OCI-LY7 (cell line): ENCODE measurements at regions not wholly inside any gene's neighbourhood (a gene's known extent, or its start where the extent isn't known, plus 50 kb on each side); places are given as distances from the start of the nearest gene placed in this dataset.
A peak's percentile ranks its signal among the peaks of the same experiment; 100 is the strongest.

ENCODE experiments used
- BruUV-seq: library from RNA; stranded (reverse); fragments of 400-500 nt; replicated peaks from 2 replicates; lab custom pipeline; 2021; lab: Mats Ljungman, UMichigan
- CTCF ChIA-PET: fragments of 300-600 bp; sonication (Branson Sonifier 250); formaldehyde crosslinking; loops from one replicate; lab custom pipeline; 2022; ENCODE audit warnings: antibody characterized with exemption; ENCODE audit not compliant: unreplicated experiment; lab: Charles Lee
- POLR2A ChIA-PET: fragments of 300-600 bp; sonication (Branson Sonifier 250); formaldehyde crosslinking; loops from one replicate; lab custom pipeline; 2022; ENCODE audit warnings: antibody characterized with exemption; lab: Charles Lee
- DNase-seq: peaks from one replicate; pipeline ENCODE4 v3.0.0-alpha.2; 2015; ENCODE audit warnings: low spot score
- H2AFZ ChIP-seq: fragments of 200-600 bp; sonication (generic), shearing (Covaris generic); 2 replicates; pipeline ENCODE4 v1.6.1; 2014; ENCODE audit warnings: mild to moderate bottlenecking, antibody characterized with exemption, low read length, moderate library complexity
- H3K27ac ChIP-seq: fragments of 200-600 bp; sonication (generic); 2 replicates; pipeline ENCODE4 v1.5.1; 2014; ENCODE audit warnings: mixed run types, low read depth, mild to moderate bottlenecking, moderate library complexity, low read length, inconsistent platforms; ENCODE audit not compliant: poor library complexity, severe bottlenecking
- H3K36me3 ChIP-seq: fragments of 200-600 bp; sonication (generic); 2 replicates; pipeline ENCODE4 v1.6.1; 2014; ENCODE audit warnings: mild to moderate bottlenecking, antibody characterized with exemption, low read length, moderate library complexity, mixed read lengths; ENCODE audit not compliant: insufficient read depth
- H3K4me1 ChIP-seq: fragments of 200-600 bp; sonication (generic); 2 replicates; pipeline ENCODE4 v1.5.1; 2014; ENCODE audit warnings: mild to moderate bottlenecking, low read length; ENCODE audit not compliant: insufficient read depth, poor library complexity, severe bottlenecking
- H3K4me2 ChIP-seq: fragments of 200-600 bp; sonication (generic); 2 replicates; pipeline ENCODE4 v1.6.1; 2014; ENCODE audit warnings: mild to moderate bottlenecking, low read length
- H3K4me3 ChIP-seq: fragments of 200-600 bp; sonication (generic); 2 replicates; pipeline ENCODE4 v1.5.1; 2014; ENCODE audit warnings: mild to moderate bottlenecking, low read depth, low read length; ENCODE audit not compliant: poor library complexity, severe bottlenecking
- H3K79me2 ChIP-seq: fragments of 200-600 bp; sonication (generic); 2 replicates; pipeline ENCODE4 v1.6.1; 2016; ENCODE audit warnings: low read depth, mild to moderate bottlenecking, low read length, moderate library complexity, mixed read lengths; ENCODE audit not compliant: insufficient read depth
- H3K9me2 ChIP-seq: fragments of 200-600 bp; sonication (generic); 2 replicates; pipeline ENCODE4 v1.6.1; 2016; ENCODE audit warnings: mild to moderate bottlenecking, low read length, mixed read lengths; ENCODE audit not compliant: insufficient read depth
- H3K9me3 ChIP-seq: fragments of 200-600 bp; sonication (generic); 2 replicates; pipeline ENCODE4 v1.6.1; 2014; ENCODE audit warnings: mild to moderate bottlenecking, mixed run types, low read length, mixed read lengths
- H4K20me1 ChIP-seq: fragments of 200-600 bp; sonication (generic); 2 replicates; pipeline ENCODE4 v1.6.1; 2014; ENCODE audit warnings: mild to moderate bottlenecking, antibody characterized with exemption, low read length, moderate library complexity, mixed read lengths; ENCODE audit not compliant: insufficient read depth
- CTCF ChIP-seq: fragments of 200-600 bp; sonication (generic); conservative IDR thresholded peaks from 2 replicates; pipeline ENCODE4 v1.5.1; 2014; ENCODE audit warnings: mild to moderate bottlenecking, antibody characterized with exemption, low read length, moderate library complexity, mixed read lengths
- EZH2phosphoT487 ChIP-seq: fragments of 200-600 bp; sonication (generic); IDR thresholded peaks from 2 replicates; pipeline ENCODE4 v1.6.1; 2018; ENCODE audit warnings: low read depth, borderline replicate concordance, mild to moderate bottlenecking, mixed run types, antibody characterized with exemption, low read length, moderate library complexity, mixed read lengths
- intact Hi-C: fragments of 100-400 bp; cut with micrococcal nuclease; formaldehyde crosslinking; loops from one replicate; pipeline ENCODE4 v1.10.0; 2022; ENCODE audit not compliant: unreplicated experiment

- CTCF ChIA-PET, result no interaction called here
- H3K27ac ChIP-seq, result no peak overlapping the region
- H2AFZ ChIP-seq, result peak overlapping the region; percentile 26; the same call in 1 of the 2 replicates
- H3K9me3 ChIP-seq, result no peaks in the 10 kb centered on the region
- POLR2A ChIA-PET, result interaction anchor here (0.6 to 1.7 kb wide), 4 partner anchors 8 to 928 kb away, joined by 3 to 8 read pairs (median 6); no protein-coding TSS in a partner anchor
- H3K36me3 ChIP-seq, result no peaks in the 10 kb centered on the region
- TF ChIP-seq CTCF, result no peak
- no peak for TF ChIP-seq EZH2phosphoT487
- H3K4me3 ChIP-seq, result no peak overlapping the region
- no peaks in the 10 kb centered on the region for H4K20me1 ChIP-seq
- H3K79me2 ChIP-seq, result no peaks in the 10 kb centered on the region
- no TSS peak for BruUV-seq
- no peaks in the 10 kb centered on the region for H3K9me2 ChIP-seq
- no peak overlapping the region for H3K4me2 ChIP-seq
- DNase-seq, result no peak
- intact Hi-C loops, result no loop called here
- H3K4me1 ChIP-seq, result no peaks in the 10 kb centered on the region
These were observed 803.6 kb upstream of the ZEB2 start for GRCh38 chr2:145323512-145323911.

GRCh38 chr2:145321344-145321743 is 801.4 kb upstream of the ZEB2 start:
- no peaks in the 10 kb centered on the region for H3K4me1 ChIP-seq
- ChIA-PET CTCF (no interaction called here), POLR2A (no interaction called here)
- H4K20me1 ChIP-seq, result no peaks in the 10 kb centered on the region
- no peaks in the 10 kb centered on the region for H3K36me3 ChIP-seq
- no peak overlapping the region for H3K27ac ChIP-seq
- no peak overlapping the region for H2AFZ ChIP-seq
- intact Hi-C loops, result no loop called here
- no peaks in the 10 kb centered on the region for H3K79me2 ChIP-seq
- no TSS peak for BruUV-seq
- no peaks in the 10 kb centered on the region for H3K9me2 ChIP-seq
- H3K4me3 ChIP-seq, result no peak overlapping the region
- DNase-seq, result no peak
- H3K4me2 ChIP-seq, result no peak overlapping the region
- TF ChIP-seq CTCF (no peak), EZH2phosphoT487 (no peak)
- no peaks in the 10 kb centered on the region for H3K9me3 ChIP-seq

GRCh38 chr2:145316496-145316895 is 796.6 kb upstream of the ZEB2 start:
- Histone ChIP-seq H3K27ac (no peak overlapping the region), H3K36me3 (no peaks in the 10 kb centered on the region), H3K9me2 (no peaks in the 10 kb centered on the region), H3K4me2 (no peak overlapping the region), H2AFZ (no peak overlapping the region), H3K9me3 (no peaks in the 10 kb centered on the region; the same call in 1 of the 2 replicates), H4K20me1 (no peaks in the 10 kb centered on the region), H3K79me2 (no peaks in the 10 kb centered on the region), H3K4me1 (no peaks in the 10 kb centered on the region), H3K4me3 (no peak overlapping the region)
- ChIA-PET POLR2A (interaction anchor here (0.6 to 1.1 kb wide), 2 partner anchors 17 to 40 kb away, joined by 3 read pairs; no protein-coding TSS in a partner anchor), CTCF (no interaction called here)
- intact Hi-C loops, result no loop called here
- DNase-seq, result no peak
- no TSS peak for BruUV-seq
- TF ChIP-seq EZH2phosphoT487 (no peak), CTCF (no peak)
